DND-41 (cell line): ENCODE measurements at regions not wholly inside any gene's neighbourhood (a gene's known extent, or its start where the extent isn't known, plus 50 kb on each side); places are given as distances from the start of the nearest gene placed in this dataset.

Source experiments
- ATAC-seq: fragments of 200-7000 bp; cut with Tn5 transposase; 3 replicates; pipeline ENCODE4 v1.9.1; 2021; ENCODE audit warnings: low read depth; ENCODE audit not compliant: insufficient read depth
- DNase-seq: peaks from one replicate; pipeline ENCODE4 v3.0.0-alpha.2; 2020
- H2AFZ ChIP-seq: 2 replicates; pipeline ENCODE4 v1.6.0; 2012; ENCODE audit warnings: low read depth, low read length
- H3K27ac ChIP-seq: 2 replicates; pipeline ENCODE4 v1.5.1; 2012; ENCODE audit warnings: low read length, inconsistent platforms
- H3K27me3 ChIP-seq: fragments of 200-600 bp; sonication (generic); 2 replicates; pipeline ENCODE4 v1.6.0; 2012; ENCODE audit warnings: low read length, mild to moderate bottlenecking, inconsistent platforms; ENCODE audit not compliant: insufficient read depth, poor library complexity
- H3K36me3 ChIP-seq: 2 replicates; pipeline ENCODE4 v1.5.1; 2012; ENCODE audit warnings: low read length, inconsistent platforms; ENCODE audit not compliant: insufficient read depth
- H3K4me1 ChIP-seq: 2 replicates; pipeline ENCODE4 v1.5.1; 2012; ENCODE audit warnings: mild to moderate bottlenecking, low read length; ENCODE audit not compliant: insufficient read depth
- H3K4me2 ChIP-seq: 2 replicates; pipeline ENCODE4 v1.6.0; 2012; ENCODE audit warnings: mild to moderate bottlenecking, moderate library complexity, low read length, inconsistent platforms; ENCODE audit not compliant: insufficient read depth
- H3K4me3 ChIP-seq, 2 experiments: fragments of 200-600 bp in 1 of 2; shearing (Covaris generic) in 1 of 2; 2 replicates each; pipeline ENCODE4 v1.5.1; 2012 to 2016; ENCODE audit warnings: inconsistent platforms in 2 of 2, low read length in 2 of 2, mild to moderate bottlenecking in 2 of 2, low read depth in 1 of 2, moderate library complexity in 1 of 2
- H3K79me2 ChIP-seq: 2 replicates; pipeline ENCODE4 v1.6.0; 2012; ENCODE audit warnings: low read length, inconsistent platforms; ENCODE audit not compliant: insufficient read depth
- H3K9ac ChIP-seq: 2 replicates; pipeline ENCODE4 v1.6.0; 2012; ENCODE audit warnings: low read depth, mild to moderate bottlenecking, inconsistent platforms, low read length, moderate library complexity
- H3K9me3 ChIP-seq: 2 replicates; pipeline ENCODE4 v1.5.1; 2012; ENCODE audit warnings: low read length, moderate library complexity, mild to moderate bottlenecking, inconsistent platforms; ENCODE audit not compliant: insufficient read depth, severe bottlenecking
- H4K20me1 ChIP-seq: 2 replicates; pipeline ENCODE4 v1.6.0; 2012; ENCODE audit warnings: low read length; ENCODE audit not compliant: insufficient read depth
- CTCF ChIP-seq: IDR thresholded peaks from 2 replicates; pipeline ENCODE4 v1.5.1; 2012; ENCODE audit warnings: borderline replicate concordance, low read length, moderate library complexity, mild to moderate bottlenecking; ENCODE audit not compliant: poor library complexity, severe bottlenecking; ENCODE audit errors: extremely low read depth
- EZH2 ChIP-seq: IDR thresholded peaks from 3 replicates; pipeline ENCODE4 v1.6.1; 2012; ENCODE audit warnings: borderline replicate concordance, low read depth, mild to moderate bottlenecking, moderate library complexity, low read length, inconsistent platforms; ENCODE audit not compliant: severe bottlenecking

GRCh38 chr12:42819846-42820245 is 230.3 kb upstream of the PRICKLE1 start:
- H3K36me3 ChIP-seq = no peaks in the 10 kb centered on the region

GRCh38 chr12:42815068-42815467 is 225.5 kb upstream of the PRICKLE1 start:
- Histone ChIP-seq H3K4me3 (no peak overlapping the region), H3K9me3 (no peaks in the 10 kb centered on the region), H3K27ac (no peak overlapping the region), H3K9ac (no peak overlapping the region), H3K79me2 (no peaks in the 10 kb centered on the region), H3K36me3 (no peaks in the 10 kb centered on the region), H2AFZ (no peak overlapping the region), H3K27me3 (no peaks in the 10 kb centered on the region), H3K4me2 (no peak overlapping the region), H4K20me1 (no peaks in the 10 kb centered on the region), H3K4me1 (no peaks in the 10 kb centered on the region)
- ATAC-seq (no peak), DNase-seq (no peak)
- TF ChIP-seq EZH2 (no peak), CTCF (no peak)

More at GRCh38 chr12:42819846-42820245, 230.3 kb upstream of the PRICKLE1 start:
- Histone ChIP-seq H3K4me2 (no peak overlapping the region), H4K20me1 (no peaks in the 10 kb centered on the region), H2AFZ (no peak overlapping the region), H3K79me2 (no peaks in the 10 kb centered on the region), H3K9me3 (no peaks in the 10 kb centered on the region), H3K9ac (no peak overlapping the region), H3K27me3 (no peaks in the 10 kb centered on the region), H3K4me1 (no peaks in the 10 kb centered on the region), H3K4me3 (no peak overlapping the region), H3K27ac (no peak overlapping the region)
- DNase-seq (no peak), ATAC-seq (no peak)
- TF ChIP-seq EZH2 (no peak), CTCF (no peak)

GRCh38 chr12:42812871-42813270 is 223.3 kb upstream of the PRICKLE1 start:
- Histone ChIP-seq H3K9me3 (no peaks in the 10 kb centered on the region), H3K27ac (no peak overlapping the region), H3K9ac (no peak overlapping the region), H3K4me2 (no peak overlapping the region), H3K27me3 (no peaks in the 10 kb centered on the region), H4K20me1 (no peaks in the 10 kb centered on the region), H3K4me1 (no peaks in the 10 kb centered on the region), H3K4me3 (no peak overlapping the region), H3K79me2 (no peaks in the 10 kb centered on the region), H2AFZ (no peak overlapping the region), H3K36me3 (no peaks in the 10 kb centered on the region)
- DNase-seq (no peak), ATAC-seq (no peak)
- TF ChIP-seq EZH2 = no peak
- TF ChIP-seq CTCF = no peak

DNA sequence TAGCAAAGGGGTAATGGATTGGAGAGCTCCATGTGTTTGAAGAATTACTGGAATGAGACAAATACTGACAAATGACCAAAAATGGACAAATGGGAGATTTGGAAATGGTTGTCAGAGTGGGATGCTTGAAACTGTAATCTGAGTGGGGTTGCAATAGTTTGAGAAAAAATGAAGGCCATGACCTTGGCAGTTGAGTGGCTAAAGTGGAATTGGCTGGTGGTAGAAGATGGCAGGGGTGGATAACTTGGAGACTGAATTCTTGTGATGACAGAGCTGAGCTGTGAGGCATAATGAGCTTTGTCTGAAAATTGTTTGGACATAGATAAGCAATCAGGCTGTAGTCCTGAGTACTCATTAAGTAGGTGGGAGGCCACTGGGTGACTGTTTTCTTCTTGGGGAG is 222.5 kb upstream of the PRICKLE1 start:
- H3K4me1 ChIP-seq = no peaks in the 10 kb centered on the region
- no peak overlapping the region for H2AFZ ChIP-seq
- no peak for TF ChIP-seq EZH2
- no peak for TF ChIP-seq CTCF
- no peaks in the 10 kb centered on the region for H4K20me1 ChIP-seq
- ATAC-seq (no peak), DNase-seq (no peak)
- no peaks in the 10 kb centered on the region for H3K9me3 ChIP-seq
- no peaks in the 10 kb centered on the region for H3K27me3 ChIP-seq
- H3K4me3 ChIP-seq = no peak overlapping the region
- H3K79me2 ChIP-seq = no peaks in the 10 kb centered on the region
- no peak overlapping the region for H3K4me2 ChIP-seq
- H3K9ac ChIP-seq = no peak overlapping the region
- H3K27ac ChIP-seq = no peak overlapping the region
- H3K36me3 ChIP-seq = no peaks in the 10 kb centered on the region
